ENCODE measurements at regions not wholly inside any gene's neighbourhood (a gene's known extent, or its start where the extent isn't known, plus 50 kb on each side); places are given as distances from the start of the nearest gene placed in this dataset.

GRCh38 chr3:110139048-110139447, 801.7 kb upstream of the DPPA4 start:
- no peak for DNase-seq

GRCh38 chr3:110139821-110140220, 802.5 kb upstream of the DPPA4 start:
- no peak for DNase-seq

- DNase-seq = no peak
Measured at GRCh38 chr3:110149763-110150162, 812.4 kb upstream of the DPPA4 start.

- DNase-seq = no peak
Measured at GRCh38 chr3:110157221-110157620, 819.9 kb upstream of the DPPA4 start.

- no peak for DNase-seq
Measured at GRCh38 chr3:110164632-110165369, 827.5 kb upstream of the DPPA4 start.

GRCh38 chr3:110165370-110165743, 828.0 kb upstream of the DPPA4 start:
- DNase-seq = no peak

- DNase-seq = no peak
Measured at GRCh38 chr3:110165753-110166152, 828.4 kb upstream of the DPPA4 start.

GRCh38 chr3:110166791-110167190, 829.4 kb upstream of the DPPA4 start:
- no peak for DNase-seq

- DNase-seq = no peak
Measured at GRCh38 chr3:110174908-110175307, 837.6 kb upstream of the DPPA4 start.

GRCh38 chr3:110178965-110179364, 841.6 kb upstream of the DPPA4 start:
- DNase-seq = no peak

GRCh38 chr3:110180733-110181132, 843.4 kb upstream of the DPPA4 start:
- DNase-seq = no peak

- no peak for DNase-seq
Measured at GRCh38 chr3:110181226-110181625, 843.9 kb upstream of the DPPA4 start.

- DNase-seq = no peak
Measured at GRCh38 chr3:110184536-110184935, 847.2 kb upstream of the DPPA4 start.

GRCh38 chr3:110193074-110193473, 855.7 kb upstream of the DPPA4 start:
- DNase-seq = no peak

GRCh38 chr3:110198717-110199587, 861.6 kb upstream of the DPPA4 start:
- no peak for DNase-seq

GRCh38 chr3:110199588-110199943, 862.2 kb upstream of the DPPA4 start:
- no peak for DNase-seq

- DNase-seq = no peak
Measured at GRCh38 chr3:110210086-110210660, 861.4 kb upstream of the NECTIN3 start.

GRCh38 chr3:110226645-110227044, 845.0 kb upstream of the NECTIN3 start:
- no peak for DNase-seq

- DNase-seq = no peak
Measured at GRCh38 chr3:110227991-110228390, 843.6 kb upstream of the NECTIN3 start.

- no peak for DNase-seq
Measured at GRCh38 chr3:110234831-110235230, 836.8 kb upstream of the NECTIN3 start.

GRCh38 chr3:110236976-110237610, 834.5 kb upstream of the NECTIN3 start:
- no peak for DNase-seq

GRCh38 chr3:110243081-110243480, 828.5 kb upstream of the NECTIN3 start:
- DNase-seq = no peak

- no peak for DNase-seq
Measured at GRCh38 chr3:110246796-110247376, 824.7 kb upstream of the NECTIN3 start.
